NCI-H2029 treated with DMSO at 0.1 percent for 48 hours (cell line): ENCODE measurements at regions not wholly inside any gene's neighbourhood (a gene's known extent, or its start where the extent isn't known, plus 50 kb on each side); places are given as distances from the start of the nearest gene placed in this dataset.
"Not testable (repeated sequence)": the region's sequence is repeated elsewhere in the genome, so short reads cannot be mapped to it uniquely, and the experiment has no call there.

Source experiments
- DNase-seq: peaks from one replicate; lab custom pipeline; 2025; lab: John Stamatoyannopoulos, UW

DNA sequence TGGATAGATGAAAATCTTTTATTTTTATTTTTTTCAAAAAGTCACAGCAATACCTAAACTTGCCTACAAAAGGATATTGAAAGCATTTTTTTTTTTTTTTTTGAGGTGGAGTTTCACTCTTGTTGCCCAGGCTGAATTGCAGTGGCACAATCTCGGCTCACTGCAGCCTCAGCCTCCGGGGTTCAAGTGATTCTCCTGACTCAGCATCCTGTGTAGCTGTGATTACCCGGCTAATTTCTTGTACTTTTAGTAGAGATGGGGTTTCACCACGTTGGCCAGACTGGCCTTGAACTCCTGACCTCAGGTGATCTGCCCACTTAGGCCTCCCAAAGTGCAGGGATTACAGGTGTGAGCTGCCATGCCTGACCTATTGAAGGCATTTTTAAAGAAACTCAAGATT, 69.1 kb upstream of the DGKB start:
- not testable (repeated sequence) for DNase-seq

DNA sequence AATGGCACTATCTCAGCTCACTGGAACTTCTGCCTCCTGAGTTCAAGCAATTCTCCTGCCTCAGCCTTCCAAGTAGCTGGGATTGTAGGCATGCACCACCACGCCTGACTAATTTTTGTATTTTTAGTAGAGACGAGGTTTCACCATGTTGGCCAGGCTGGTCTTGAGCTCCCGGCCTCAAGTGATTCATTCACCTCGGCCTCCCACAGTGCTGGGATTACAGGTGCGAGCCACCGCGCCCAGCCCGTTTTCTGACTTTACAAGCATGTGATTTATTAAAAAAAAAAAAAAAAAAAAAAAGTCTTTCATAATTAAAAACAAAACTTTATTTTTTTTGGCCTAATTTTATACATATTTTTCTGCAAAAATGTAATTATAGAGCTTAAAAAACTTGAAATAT, 64.8 kb upstream of the DGKB start:
- not testable (repeated sequence) for DNase-seq

DNA sequence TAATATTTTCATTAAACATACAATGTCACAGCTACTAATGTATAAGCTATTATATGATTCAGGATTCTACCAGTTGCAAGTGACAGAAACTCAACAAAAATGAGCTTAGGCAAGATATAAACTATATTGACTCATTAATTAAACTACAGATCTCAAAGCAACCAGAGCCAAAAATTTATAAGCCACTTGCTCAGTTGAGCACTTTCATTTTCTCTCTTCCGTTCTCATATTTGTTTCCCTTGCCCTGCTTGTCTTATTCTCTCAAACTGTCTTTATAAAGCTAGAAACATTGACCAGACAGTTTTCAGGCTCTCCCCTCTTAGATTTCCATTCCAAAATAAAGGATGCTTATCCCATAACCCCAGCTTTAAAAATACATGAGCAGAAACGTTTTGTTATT, 60.2 kb upstream of the DGKB start:
- DNase-seq, result no peak

DNA sequence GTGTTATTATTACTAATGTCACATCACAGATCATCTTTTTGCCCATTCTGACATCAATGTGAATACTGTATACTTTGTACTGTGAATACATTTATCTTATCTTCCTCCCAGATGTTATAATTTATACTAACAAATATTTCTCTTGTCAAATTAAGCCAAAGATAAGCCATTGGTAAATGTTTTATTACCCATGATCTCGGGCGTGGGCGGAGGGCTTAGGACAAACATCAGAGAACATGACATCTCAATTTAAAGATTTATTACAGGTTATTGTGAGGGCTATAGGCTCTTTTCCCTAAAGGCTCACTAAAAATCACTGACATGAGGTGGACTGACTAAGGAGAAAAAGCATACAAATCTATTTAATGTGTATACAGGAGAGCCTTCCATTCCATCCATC, 58.2 kb upstream of the DGKB start:
- DNase-seq, result no peak

DNA sequence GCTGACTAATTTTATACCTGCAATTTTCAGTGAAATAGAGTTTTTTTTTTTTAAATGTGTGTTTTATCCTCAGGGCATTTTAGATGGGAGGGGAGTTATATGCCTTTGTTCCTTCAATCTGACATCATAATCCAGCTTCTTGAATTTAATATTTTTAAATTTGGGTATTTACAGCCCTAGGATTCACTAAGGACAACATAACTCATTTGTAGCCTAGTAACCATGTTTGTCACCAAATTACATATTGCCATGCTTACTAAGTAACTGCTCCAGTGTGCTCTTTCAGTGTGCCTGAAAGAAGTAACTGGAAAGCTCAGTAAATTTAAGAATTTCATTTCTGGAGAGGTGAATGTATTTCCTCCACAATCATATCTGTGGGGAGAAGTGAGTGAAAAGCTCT, 56.8 kb upstream of the DGKB start:
- no peak for DNase-seq

DNA sequence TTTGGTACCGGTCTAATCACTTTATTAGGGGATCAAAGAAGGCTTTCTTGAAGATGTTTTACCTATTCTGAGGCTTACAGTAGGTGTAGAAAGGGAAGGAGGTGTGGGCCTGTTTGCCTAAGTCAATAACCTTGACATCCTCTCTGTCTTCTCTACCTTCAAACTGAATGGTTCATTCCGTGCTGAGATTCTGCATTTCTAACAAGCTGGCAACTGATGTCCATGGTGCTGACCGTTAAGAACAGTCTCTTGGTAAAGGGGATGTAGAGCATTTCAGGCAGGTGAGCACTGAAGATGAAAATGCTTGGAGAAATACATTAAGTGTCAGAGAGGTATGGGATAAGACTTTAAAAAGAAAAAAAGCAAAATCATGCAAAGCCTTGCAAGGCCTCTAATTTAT, 51.5 kb upstream of the DGKB start:
- no peak for DNase-seq
